Retinal pigment epithelial cell (primary cell): ENCODE measurements at regions not wholly inside any gene's neighbourhood (a gene's known extent, or its start where the extent isn't known, plus 50 kb on each side); places are given as distances from the start of the nearest gene placed in this dataset.

Experiments used
- DNase-seq: peaks from one replicate; pipeline ENCODE4 v3.0.0-alpha.2; 2010; ENCODE audit warnings: low read depth
- H3K4me3 ChIP-seq: 2 replicates; pipeline ENCODE4 v1.5.1; 2011; ENCODE audit warnings: mild to moderate bottlenecking, low read length, control low read depth, moderate library complexity
- TF ChIP-seq, protein P1 (sequence below): conservative IDR thresholded peaks from 2 replicates; pipeline ENCODE4 v1.5.1; 2011; ENCODE audit warnings: low read depth, low read length, control low read depth, inconsistent platforms

DNA sequence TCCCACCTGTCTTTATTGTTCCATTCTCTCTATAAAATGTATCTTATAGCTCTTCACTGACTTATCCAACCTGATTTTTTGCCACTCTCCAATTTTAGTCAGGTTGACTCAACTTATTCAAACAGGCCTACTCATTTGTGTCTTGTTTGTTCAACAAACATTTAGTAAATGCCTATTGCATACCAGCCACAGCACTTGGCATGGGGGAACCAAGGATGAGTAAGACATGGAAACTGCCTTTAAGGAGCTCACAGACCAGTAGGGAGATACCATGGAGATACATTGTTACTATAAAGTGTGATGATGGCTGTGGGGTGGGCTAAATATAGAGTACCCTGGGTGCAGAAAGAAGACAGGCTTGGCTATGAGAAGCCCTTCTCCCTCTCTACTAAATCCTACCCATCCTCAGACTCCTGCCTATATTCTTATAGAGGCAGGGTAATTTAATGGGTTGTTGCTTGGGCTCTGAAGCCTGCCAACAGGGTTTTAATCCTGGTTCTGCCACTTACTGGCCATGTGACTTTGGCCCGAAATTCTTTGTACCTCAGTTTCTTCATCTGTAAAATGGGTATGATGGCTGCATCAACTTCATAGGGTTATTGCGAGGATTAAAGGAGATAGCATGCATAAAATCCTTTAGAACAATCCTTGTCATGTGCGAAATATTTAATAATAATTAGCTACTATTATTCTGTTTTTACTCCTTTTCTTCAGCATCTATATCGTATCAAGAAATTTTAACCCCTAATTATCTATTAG is 348.5 kb upstream of the UMPS start:
- TF ChIP-seq, protein P1, sequence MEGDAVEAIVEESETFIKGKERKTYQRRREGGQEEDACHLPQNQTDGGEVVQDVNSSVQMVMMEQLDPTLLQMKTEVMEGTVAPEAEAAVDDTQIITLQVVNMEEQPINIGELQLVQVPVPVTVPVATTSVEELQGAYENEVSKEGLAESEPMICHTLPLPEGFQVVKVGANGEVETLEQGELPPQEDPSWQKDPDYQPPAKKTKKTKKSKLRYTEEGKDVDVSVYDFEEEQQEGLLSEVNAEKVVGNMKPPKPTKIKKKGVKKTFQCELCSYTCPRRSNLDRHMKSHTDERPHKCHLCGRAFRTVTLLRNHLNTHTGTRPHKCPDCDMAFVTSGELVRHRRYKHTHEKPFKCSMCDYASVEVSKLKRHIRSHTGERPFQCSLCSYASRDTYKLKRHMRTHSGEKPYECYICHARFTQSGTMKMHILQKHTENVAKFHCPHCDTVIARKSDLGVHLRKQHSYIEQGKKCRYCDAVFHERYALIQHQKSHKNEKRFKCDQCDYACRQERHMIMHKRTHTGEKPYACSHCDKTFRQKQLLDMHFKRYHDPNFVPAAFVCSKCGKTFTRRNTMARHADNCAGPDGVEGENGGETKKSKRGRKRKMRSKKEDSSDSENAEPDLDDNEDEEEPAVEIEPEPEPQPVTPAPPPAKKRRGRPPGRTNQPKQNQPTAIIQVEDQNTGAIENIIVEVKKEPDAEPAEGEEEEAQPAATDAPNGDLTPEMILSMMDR = no peak
- H3K4me3 ChIP-seq = no peak overlapping the region
- DNase-seq = no peak

DNA sequence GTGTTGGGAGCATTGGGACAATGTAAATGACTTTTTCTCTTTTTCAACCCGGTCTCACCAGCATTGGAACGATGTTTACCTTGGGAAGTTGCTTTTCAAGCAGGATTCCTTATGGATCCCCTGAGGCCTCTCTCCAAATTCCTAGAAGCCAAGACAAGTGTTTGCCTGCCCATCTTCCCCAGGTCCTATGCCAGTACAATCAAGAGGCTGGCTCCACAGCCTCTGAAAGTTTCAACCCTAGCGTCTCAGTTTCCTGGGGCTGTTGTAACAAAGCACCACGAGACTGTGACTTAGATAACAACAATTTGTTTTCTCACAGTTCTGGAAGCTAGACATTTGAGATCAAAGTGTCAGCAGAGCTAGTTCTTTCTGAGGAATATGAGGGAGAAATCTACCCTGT is 347.2 kb upstream of the UMPS start:
- H3K4me3 ChIP-seq = no peak overlapping the region
- DNase-seq = no peak
- TF ChIP-seq, protein P1 = no peak

DNA sequence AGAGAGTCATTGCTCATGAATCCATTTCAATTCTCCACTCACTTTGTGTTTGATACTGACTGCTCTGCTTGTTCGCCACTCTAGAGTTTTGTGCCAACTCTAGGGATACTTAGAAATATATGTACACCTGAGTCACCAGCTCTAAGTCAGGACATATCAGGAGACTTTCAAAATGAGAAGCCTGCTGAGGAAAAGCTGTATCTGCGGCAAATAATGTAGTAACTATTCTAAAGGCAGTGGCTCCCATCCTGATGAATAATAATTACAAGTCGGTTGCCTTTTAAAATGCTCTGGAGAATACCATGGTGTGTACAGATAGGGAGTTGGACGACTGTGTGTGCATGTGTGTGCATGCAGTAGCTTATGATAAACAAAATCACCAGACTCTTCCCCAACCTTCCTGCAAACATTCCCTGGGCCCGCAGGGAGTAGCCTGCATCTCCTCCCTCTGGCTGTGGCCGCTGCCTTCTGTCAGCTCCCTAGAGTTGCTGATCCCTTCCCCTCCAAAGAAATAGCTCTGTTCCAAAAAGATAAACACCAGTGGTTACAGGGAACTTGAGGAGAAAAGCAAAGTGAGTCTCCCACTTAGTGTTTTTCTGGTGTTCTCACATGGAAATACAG is 346.3 kb upstream of the UMPS start:
- no peak overlapping the region for H3K4me3 ChIP-seq

DNA sequence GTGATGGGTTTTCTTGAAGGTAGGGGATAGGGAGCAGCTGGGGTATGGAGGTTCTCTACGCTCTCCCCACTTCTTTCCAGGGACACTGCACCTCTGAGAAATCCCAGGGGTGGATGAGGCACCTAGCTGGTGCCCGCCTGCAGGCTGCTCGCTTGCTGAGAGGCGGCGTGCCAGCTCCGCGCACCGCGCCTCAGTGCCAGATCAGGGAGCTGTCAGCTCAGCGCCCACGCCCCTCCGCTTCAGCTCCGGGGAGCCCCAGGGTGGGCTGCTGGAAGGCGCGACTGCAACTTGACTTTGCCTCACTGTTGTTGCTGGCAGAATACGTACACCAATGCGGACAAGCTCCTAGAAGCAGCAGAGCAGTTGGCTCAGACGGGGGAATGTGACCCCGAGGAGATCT is 345.7 kb upstream of the UMPS start:
- DNase-seq = no peak
- TF ChIP-seq, protein P1 = no peak
- no peak overlapping the region for H3K4me3 ChIP-seq

More for the DNA sequence above, 346.3 kb upstream of the UMPS start:
- TF ChIP-seq, protein P1 = no peak
- DNase-seq = no peak

DNA sequence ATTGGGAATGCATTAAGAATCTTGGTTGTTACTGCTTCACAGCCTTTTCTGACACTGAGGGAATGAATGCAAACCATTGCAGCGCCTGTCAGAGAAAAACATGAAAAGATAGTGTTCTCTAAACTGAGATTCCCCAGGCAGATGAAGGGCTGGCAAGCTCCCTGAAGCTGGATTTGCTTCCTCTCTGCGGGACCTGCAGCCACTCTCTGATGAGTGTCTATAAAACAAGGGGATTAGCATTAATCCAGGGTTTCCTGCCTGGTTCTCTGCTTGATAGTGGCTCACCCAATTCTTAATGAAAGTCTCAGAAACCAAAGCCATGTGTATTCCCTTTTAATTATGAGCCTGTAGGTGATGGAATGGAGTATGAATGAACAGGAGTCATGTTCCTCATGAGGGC is 344.3 kb upstream of the UMPS start:
- no peak for DNase-seq

DNA sequence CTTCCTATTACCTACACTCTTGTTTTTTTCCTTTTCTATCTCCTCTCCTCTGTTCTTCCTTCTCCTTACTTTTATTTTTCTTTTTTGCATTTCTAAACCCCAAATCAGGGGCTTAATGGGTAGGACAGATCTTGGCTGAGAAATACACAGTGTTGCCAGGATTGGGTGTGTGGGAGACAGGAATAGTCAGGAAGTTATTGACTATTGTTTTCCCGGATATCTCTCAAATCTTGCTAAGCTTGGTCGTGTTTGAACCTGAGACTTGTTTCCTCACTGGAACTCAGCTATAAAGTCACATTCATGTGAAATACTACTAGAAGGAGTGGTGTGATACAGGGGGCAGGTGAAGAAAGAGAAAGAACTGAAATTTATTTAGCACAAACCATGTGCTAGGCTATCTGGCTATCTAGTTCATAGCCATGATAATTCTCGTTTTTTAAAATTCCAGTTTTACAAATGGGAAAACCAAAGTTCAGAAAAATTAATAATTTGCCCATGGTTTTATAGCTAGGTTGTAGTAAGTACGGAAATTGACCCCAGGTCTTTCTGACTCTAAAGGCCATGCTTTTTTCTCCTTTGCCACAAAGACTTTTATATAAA is 343.2 kb upstream of the UMPS start:
- no peak overlapping the region for H3K4me3 ChIP-seq
- DNase-seq = no peak
- TF ChIP-seq, protein P1 = no peak

More for the DNA sequence above, 344.3 kb upstream of the UMPS start:
- TF ChIP-seq, protein P1 = no peak
- no peak overlapping the region for H3K4me3 ChIP-seq

DNA sequence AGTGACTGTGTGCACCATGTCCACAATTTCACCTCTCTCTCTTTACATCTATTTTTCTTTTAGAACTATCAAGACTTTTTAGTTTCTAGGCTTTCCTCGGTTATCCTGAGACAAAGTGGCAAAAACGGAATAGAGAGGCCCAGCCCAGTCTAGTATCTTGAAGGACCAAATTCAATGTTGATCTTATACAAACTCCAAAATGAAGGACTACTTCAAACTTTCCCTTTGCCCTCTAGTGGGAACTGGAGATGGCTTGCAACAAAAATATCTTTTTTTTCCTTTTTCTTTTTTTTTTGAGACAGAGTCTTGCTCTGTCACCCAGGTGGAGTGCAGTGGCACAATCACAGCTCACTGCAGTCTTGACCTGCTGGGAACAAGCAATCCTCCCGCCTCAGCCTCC is 338.5 kb upstream of the UMPS start:
- no peak overlapping the region for H3K4me3 ChIP-seq
- TF ChIP-seq, protein P1 = no peak
- no peak for DNase-seq
